B cell (primary cell): ENCODE measurements at regions not wholly inside any gene's neighbourhood (a gene's known extent, or its start where the extent isn't known, plus 50 kb on each side); places are given as distances from the start of the nearest gene placed in this dataset.

ENCODE experiments used
- ATAC-seq: fragments of 200-7000 bp; cut with Tn5 transposase; one replicate; pipeline ENCODE4 v1.10.0; 2021; ENCODE audit warnings: low read depth, mild to moderate bottlenecking, moderate number of reproducible peaks, moderate library complexity
- CTCF ChIA-PET: fragments of 350-600 bp; sonication (Branson Sonifier 250); formaldehyde crosslinking; loops from one replicate; lab custom pipeline; 2021; ENCODE audit warnings: antibody characterized with exemption, inconsistent platforms; lab: Charles Lee
- POLR2A ChIA-PET: fragments of 350-600 bp; sonication (Branson Sonifier 250); formaldehyde crosslinking; loops from one replicate; lab custom pipeline; 2021; ENCODE audit warnings: antibody characterized with exemption; lab: Charles Lee
- DNase-seq: peaks from one replicate; pipeline ENCODE4 v3.0.0; 2013
- H2AFZ ChIP-seq: 2 replicates; pipeline ENCODE4 v1.6.1; 2012; ENCODE audit warnings: mild to moderate bottlenecking, low read depth, low read length; ENCODE audit not compliant: insufficient read depth, poor library complexity, severe bottlenecking
- H3K27ac ChIP-seq, 2 donors: 1 replicate in 1 of 2; 2 replicates in 1 of 2; pipeline ENCODE4 v1.5.1; 2012 to 2013; ENCODE audit warnings: low read length in 2 of 2, mild to moderate bottlenecking in 2 of 2, moderate library complexity in 1 of 2
- H3K27me3 ChIP-seq, 4 experiments: fragments of 200-600 bp in 1 of 4; sonication (generic) in 1 of 4; replicated peaks in 1 of 4; 1 replicate in 2 of 4; 2 replicates in 2 of 4; pipeline versions ENCODE4 v1.6.1 to v1.7.0; 2013 to 2016; ENCODE audit warnings: low read length in 3 of 4, mild to moderate bottlenecking in 2 of 4, mixed read lengths in 1 of 4, moderate library complexity in 1 of 4; ENCODE audit not compliant: insufficient read depth in 4 of 4, control insufficient read depth in 3 of 4; ENCODE audit errors: control extremely low read depth in 1 of 4
- H3K36me3 ChIP-seq, 2 experiments: replicated peaks in 1 of 2; 1 replicate in 1 of 2; 2 replicates in 1 of 2; pipeline versions ENCODE4 v1.6.1 to v1.7.1; 2013; ENCODE audit warnings: low read length in 1 of 2; ENCODE audit not compliant: insufficient read depth in 2 of 2, control insufficient read depth in 1 of 2; ENCODE audit errors: control extremely low read depth in 1 of 2, extremely low read depth in 1 of 2
- H3K4me1 ChIP-seq, 2 donors: fragments of 200-600 bp in 1 of 2; sonication (generic) in 1 of 2; 1 replicate in 1 of 2; 2 replicates in 1 of 2; pipeline versions ENCODE4 v1.5.1 to v1.6.1; 2013 to 2017; ENCODE audit warnings: low read length in 2 of 2; ENCODE audit not compliant: control insufficient read depth in 2 of 2, insufficient read depth in 2 of 2
- H3K4me2 ChIP-seq: replicated peaks from 2 replicates; pipeline ENCODE3; 2012; ENCODE audit warnings: mild to moderate bottlenecking, low read depth, low read length; ENCODE audit not compliant: poor library complexity, severe bottlenecking
- H3K4me3 ChIP-seq, 5 experiments: fragments of 200-600 bp in 1 of 5; sonication (generic) in 1 of 5; 1 replicate in 3 of 5; 2 replicates in 2 of 5; pipeline versions ENCODE4 v1.5.1 to v1.7.0; 2011 to 2016; ENCODE audit warnings: low read length in 4 of 5, mild to moderate bottlenecking in 4 of 5, low read depth in 2 of 5, control low read depth in 1 of 5, moderate library complexity in 1 of 5; ENCODE audit not compliant: insufficient read depth in 1 of 5; ENCODE audit errors: control extremely low read depth in 1 of 5, extremely low read depth in 1 of 5
- H3K79me2 ChIP-seq: fragments of 200-600 bp; sonication (generic); one replicate; pipeline ENCODE4 v1.6.0; 2016; ENCODE audit warnings: low read length; ENCODE audit not compliant: control insufficient read depth, insufficient read depth
- H3K9ac ChIP-seq: fragments of 200-600 bp; sonication (generic); 2 replicates; pipeline ENCODE4 v1.6.1; 2017; ENCODE audit warnings: mild to moderate bottlenecking, low read length, moderate library complexity
- H3K9me3 ChIP-seq, 3 donors: one replicate each; pipeline versions ENCODE4 v1.6.1 to v1.7.1; 2013; ENCODE audit warnings: low read length in 2 of 3; ENCODE audit not compliant: control insufficient read depth in 2 of 3, insufficient read depth in 1 of 3; ENCODE audit errors: control extremely low read depth in 1 of 3
- H4K20me1 ChIP-seq: 2 replicates; pipeline ENCODE4 v1.6.0; 2012; ENCODE audit warnings: mild to moderate bottlenecking, low read length; ENCODE audit not compliant: insufficient read depth, control insufficient read depth, poor library complexity, severe bottlenecking
- H3K27ac Mint-ChIP-seq: one replicate; pipeline ENCODE4 v1.8.0; 2021; ENCODE audit warnings: mixed read lengths
- H3K27me3 Mint-ChIP-seq: one replicate; pipeline ENCODE4 v1.8.0; 2021; ENCODE audit warnings: mixed read lengths
- H3K4me1 Mint-ChIP-seq: one replicate; pipeline ENCODE4 v1.8.0; 2021; ENCODE audit warnings: mixed read lengths
- H3K4me3 Mint-ChIP-seq: one replicate; pipeline ENCODE4 v1.8.0; 2021; ENCODE audit warnings: mixed read lengths
- H3K9me3 Mint-ChIP-seq: one replicate; pipeline ENCODE4 v1.8.0; 2022; ENCODE audit warnings: mixed read lengths; ENCODE audit not compliant: insufficient read depth
- EZH2 ChIP-seq: IDR thresholded peaks from 2 replicates; pipeline ENCODE4 v1.6.1; 2012; ENCODE audit warnings: borderline replicate concordance, low read depth, mild to moderate bottlenecking, moderate library complexity, low read length; ENCODE audit not compliant: insufficient read depth, poor library complexity, severe bottlenecking
- WGBS: methylation state at CpG from one replicate; pipeline ENCODE4 v1.1.5; 2013; ENCODE audit warnings: missing lambda C conversion rate; ENCODE audit not compliant: insufficient coverage; 5-methylcytosine and 5-hydroxymethylcytosine counted together
- intact Hi-C: fragments of 100-400 bp; cut with micrococcal nuclease; formaldehyde crosslinking; loops from one replicate; pipeline ENCODE4 v1.10.0; 2022
- TF ChIP-seq, protein P1 (sequence below): fragments of 200-600 bp; IDR thresholded peaks from one replicate; pipeline ENCODE4 v1.8.0; 2022; ENCODE audit warnings: antibody characterized with exemption, mild to moderate bottlenecking

DNA sequence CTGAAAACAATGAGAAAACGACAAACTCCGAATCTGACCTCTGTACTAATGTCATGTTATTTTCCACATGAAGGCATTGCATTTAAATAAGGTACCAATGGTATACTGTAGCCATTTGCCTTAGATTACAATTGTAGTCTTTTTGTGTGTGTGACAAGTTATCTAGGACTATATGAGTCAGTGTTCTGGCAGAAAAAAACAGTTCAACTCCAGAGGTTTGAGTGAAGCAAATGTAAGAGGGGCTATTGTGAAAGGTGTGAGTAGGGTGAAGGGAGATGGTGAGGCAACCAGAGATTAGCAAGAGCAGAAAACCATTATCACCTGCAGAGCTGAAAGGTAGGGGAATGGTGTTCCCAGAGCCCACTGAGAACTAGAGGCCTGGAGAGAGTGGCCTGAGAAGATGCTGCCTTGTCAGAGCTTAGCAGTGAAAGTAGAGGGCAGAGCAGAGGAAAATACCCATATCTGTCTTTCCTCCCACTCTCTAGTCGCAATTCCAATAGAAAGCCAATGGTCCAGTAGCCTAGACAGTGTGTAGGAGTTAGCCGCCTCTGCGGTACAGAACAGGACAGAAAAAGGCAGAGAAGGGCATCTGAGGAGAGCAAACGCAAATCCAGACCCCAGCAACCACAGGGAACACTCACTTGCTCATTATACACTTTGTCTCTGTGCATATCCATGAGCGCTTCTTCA is 112.2 kb downstream of the DYRK2 start:
- ChIA-PET CTCF (no interaction called here), POLR2A (no interaction called here)
- TF ChIP-seq EZH2, result no peak
- TF ChIP-seq, protein P1, sequence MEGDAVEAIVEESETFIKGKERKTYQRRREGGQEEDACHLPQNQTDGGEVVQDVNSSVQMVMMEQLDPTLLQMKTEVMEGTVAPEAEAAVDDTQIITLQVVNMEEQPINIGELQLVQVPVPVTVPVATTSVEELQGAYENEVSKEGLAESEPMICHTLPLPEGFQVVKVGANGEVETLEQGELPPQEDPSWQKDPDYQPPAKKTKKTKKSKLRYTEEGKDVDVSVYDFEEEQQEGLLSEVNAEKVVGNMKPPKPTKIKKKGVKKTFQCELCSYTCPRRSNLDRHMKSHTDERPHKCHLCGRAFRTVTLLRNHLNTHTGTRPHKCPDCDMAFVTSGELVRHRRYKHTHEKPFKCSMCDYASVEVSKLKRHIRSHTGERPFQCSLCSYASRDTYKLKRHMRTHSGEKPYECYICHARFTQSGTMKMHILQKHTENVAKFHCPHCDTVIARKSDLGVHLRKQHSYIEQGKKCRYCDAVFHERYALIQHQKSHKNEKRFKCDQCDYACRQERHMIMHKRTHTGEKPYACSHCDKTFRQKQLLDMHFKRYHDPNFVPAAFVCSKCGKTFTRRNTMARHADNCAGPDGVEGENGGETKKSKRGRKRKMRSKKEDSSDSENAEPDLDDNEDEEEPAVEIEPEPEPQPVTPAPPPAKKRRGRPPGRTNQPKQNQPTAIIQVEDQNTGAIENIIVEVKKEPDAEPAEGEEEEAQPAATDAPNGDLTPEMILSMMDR, result no peak
- intact Hi-C loops, result no loop called here
- Histone ChIP-seq H2AFZ (no peak overlapping the region), H3K27ac (no peak overlapping the region), H3K4me2 (no peak overlapping the region), H4K20me1 (no peaks in the 10 kb centered on the region), H3K27me3 (no peaks in the 10 kb centered on the region), H3K79me2 (no peaks in the 10 kb centered on the region), H3K4me3 (no peak overlapping the region), H3K9me3 (no peaks in the 10 kb centered on the region), H3K36me3 (no peaks in the 10 kb centered on the region), H3K9ac (no peak overlapping the region), H3K4me1 (peaks cover 13 to 20% of the 10 kb centered on the region in 2 donors)
- Mint-ChIP-seq H3K9me3 (no peaks in the 10 kb centered on the region), H3K4me3 (no peak overlapping the region), H3K27ac (no peak overlapping the region), H3K27me3 (no peaks in the 10 kb centered on the region), H3K4me1 (peaks cover 17% of the 10 kb centered on the region)
- ATAC-seq (no peak), DNase-seq (no peak)
- 100% methylated on average over 6 of the region's 7 CpGs for WGBS

DNA sequence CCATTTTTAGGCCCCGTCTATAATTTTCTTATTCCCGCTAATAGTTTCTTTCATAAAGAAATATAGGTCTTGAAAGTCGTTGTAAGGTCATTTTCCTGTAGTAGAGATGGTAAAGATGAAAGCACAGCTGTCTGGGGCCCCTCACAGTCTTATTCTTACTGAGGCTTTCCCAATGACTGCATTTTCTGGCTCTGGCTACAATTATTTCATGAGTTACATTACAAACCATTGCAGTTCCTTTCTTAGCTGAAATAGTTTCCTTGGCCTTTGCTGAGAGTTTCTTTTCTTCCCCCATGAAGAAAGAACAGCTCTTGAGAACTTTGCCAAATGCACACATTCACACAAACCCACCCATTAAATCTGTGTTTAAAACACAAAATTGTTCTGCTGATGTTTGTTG is 113.0 kb downstream of the DYRK2 start:
- intact Hi-C loops, result no loop called here
- ATAC-seq (no peak), DNase-seq (no peak)
- no CpG with 5 or more reads among the region's 3 CpGs for WGBS
- no peaks in the 10 kb centered on the region for H3K9me3 ChIP-seq
- ChIA-PET POLR2A (no interaction called here), CTCF (no interaction called here)
- H3K4me1 ChIP-seq, result peaks cover 13 to 19% of the 10 kb centered on the region in 2 donors
- no peak overlapping the region for H3K4me3 ChIP-seq
- H3K4me2 ChIP-seq, result no peak overlapping the region
- H3K9ac ChIP-seq, result no peak overlapping the region
- H3K27ac ChIP-seq, result no peak overlapping the region
- H3K27me3 ChIP-seq, result no peaks in the 10 kb centered on the region
- no peak overlapping the region for H2AFZ ChIP-seq
- H4K20me1 ChIP-seq, result no peaks in the 10 kb centered on the region
- no peaks in the 10 kb centered on the region for H3K36me3 ChIP-seq
- Mint-ChIP-seq H3K9me3 (no peaks in the 10 kb centered on the region), H3K4me1 (peaks cover 14% of the 10 kb centered on the region), H3K4me3 (no peak overlapping the region), H3K27me3 (no peaks in the 10 kb centered on the region), H3K27ac (no peak overlapping the region)
- TF ChIP-seq, protein P1, result no peak
- TF ChIP-seq EZH2, result no peak
- H3K79me2 ChIP-seq, result no peaks in the 10 kb centered on the region
